ENCODE measurements at regions not wholly inside any gene's neighbourhood (a gene's known extent, or its start where the extent isn't known, plus 50 kb on each side); places are given as distances from the start of the nearest gene placed in this dataset.

- H2AK5ac ChIP-seq (ENCODE audit: low read depth, low read length) = no peak overlapping the region
- H3K18ac ChIP-seq (ENCODE audit: low read depth, low read length) = no peak overlapping the region
- H3K36me3 ChIP-seq (ENCODE audit: control insufficient read depth, insufficient read depth, low read length) = no peaks in the 10 kb centered on the region
- no TSS peak for BruUV-seq (replicated peaks)
- no peaks in the 10 kb centered on the region for H3K4me1 ChIP-seq (ENCODE audit: control insufficient read depth, insufficient read depth, low read length)
- no peaks in the 10 kb centered on the region for H3K27me3 ChIP-seq (ENCODE audit: control insufficient read depth, insufficient read depth, low read length)
- no peak overlapping the region for H4K8ac ChIP-seq (ENCODE audit: low read depth in 2 of 2, low read length in 2 of 2)
- POLR2A ChIA-PET (ENCODE audit: unreplicated experiment) = no interaction called here
- no peaks in the 10 kb centered on the region for H3K79me1 ChIP-seq (ENCODE audit: low read depth in 1 of 2, low read length in 2 of 2)
- H3K4me3 ChIP-seq (ENCODE audit: insufficient read depth, low read depth, low read length) = no peak overlapping the region
- no peak overlapping the region for H3K9ac ChIP-seq (ENCODE audit: low read depth, low read length)
- H2AK9ac ChIP-seq (replicated peaks; ENCODE audit: low read depth, low read length, poor library complexity) = no peak overlapping the region
- in situ Hi-C loops (cut with MboI; ENCODE audit: low sequenced_read_pairs) = no loop called here
- H4K5ac ChIP-seq (ENCODE audit: low read depth, low read length) = no peak overlapping the region
- WGBS, 2 experiments (ENCODE audit: extremely low coverage in 2 of 2, insufficient read length in 1 of 2) = 86% methylated on average over 1 of the region's 2 CpGs; no CpG with 5 or more reads in 1 of the 2 experiments
- CTCF ChIA-PET = no interaction called here
- H2BK120ac ChIP-seq (ENCODE audit: low read depth, low read length) = no peak overlapping the region
- no peak overlapping the region for H2BK15ac ChIP-seq (ENCODE audit: low read depth, low read length)
- H2AFZ ChIP-seq (replicated peaks; ENCODE audit: low read length, poor library complexity) = no peak overlapping the region
- H3K23ac ChIP-seq (ENCODE audit: low read depth, low read length) = no peak overlapping the region
- H4K91ac ChIP-seq (ENCODE audit: insufficient read depth, low read depth, low read length) = no peak overlapping the region
- no peak overlapping the region for H2BK20ac ChIP-seq (ENCODE audit: low read depth, low read length)
- H3K4me2 ChIP-seq (ENCODE audit: low read depth, low read length) = no peak overlapping the region
- no peak overlapping the region for H3K27ac ChIP-seq (ENCODE audit: insufficient read depth, low read length)
- DNase-seq (no peak), ATAC-seq (ENCODE audit: low read depth) (no peak)
- H3K9me3 ChIP-seq (ENCODE audit: control insufficient read depth, insufficient read depth, low read length) = no peaks in the 10 kb centered on the region
- dilution Hi-C loops (cut with HindIII; ENCODE audit: low sequenced_read_pairs, unreplicated experiment) = no loop called here
- no peaks in the 10 kb centered on the region for H3K9me1 ChIP-seq (ENCODE audit: insufficient read depth, low read length)
- no peak overlapping the region for H3K14ac ChIP-seq (replicated peaks; ENCODE audit: low read depth, low read length)
- TF ChIP-seq CHD1 (IDR thresholded peaks at IDR 0.05; ENCODE audit: low read depth, low read length) (no peak), ELK1 (IDR thresholded peaks at IDR 0.05; ENCODE audit: borderline replicate concordance, low read depth, low read length) (no peak), POLR2A (IDR thresholded peaks at IDR 0.05; ENCODE audit: low read depth, low read length) (no peak), SMC3 (IDR thresholded peaks at IDR 0.05; ENCODE audit: low read depth, low read length) (no peak), CTCF (conservative IDR thresholded peaks at IDR 0.05; ENCODE audit: low read depth, low read length) (no peak)
- no peak overlapping the region for H3K4ac ChIP-seq (ENCODE audit: low read depth, low read length)
- no peak overlapping the region for H2BK5ac ChIP-seq (ENCODE audit: low read depth, low read length, poor library complexity, severe bottlenecking)
- H3K56ac ChIP-seq (ENCODE audit: extremely low read depth, insufficient read depth, low read length) = no peak overlapping the region
- no peaks in the 10 kb centered on the region for H4K20me1 ChIP-seq (ENCODE audit: insufficient read depth, low read length)
- intact Hi-C loops (cut with micrococcal nuclease) = no loop called here
Observed at GRCh38 chrX:97728215-97728614, 844.5 kb downstream of the RPA4 start.
